Neural progenitor cell (in vitro differentiated cells): ENCODE measurements at regions not wholly inside any gene's neighbourhood (a gene's known extent, or its start where the extent isn't known, plus 50 kb on each side); places are given as distances from the start of the nearest gene placed in this dataset.

Experiments
- CTCF ChIP-seq: fragments of 200-600 bp; sonication (generic); IDR thresholded peaks from 2 replicates; pipeline ENCODE4 v1.5.1; 2017; ENCODE audit warnings: antibody characterized with exemption, mild to moderate bottlenecking
- EZH2 ChIP-seq: fragments of 200-600 bp; sonication (generic); IDR thresholded peaks from 2 replicates; pipeline ENCODE4 v1.6.1; 2017; ENCODE audit warnings: antibody characterized with exemption, mild to moderate bottlenecking, moderate library complexity

- TF ChIP-seq CTCF: no peak
- TF ChIP-seq EZH2: no peak
These were observed 67.5 kb upstream of the ZNF722 start for GRCh38 chr7:63931057-63931600.
